KMS-11 (cell line): ENCODE measurements at regions not wholly inside any gene's neighbourhood (a gene's known extent, or its start where the extent isn't known, plus 50 kb on each side); places are given as distances from the start of the nearest gene placed in this dataset.

Experiments
- H2AFZ ChIP-seq: fragments of 200-600 bp; sonication (generic); 2 replicates; pipeline ENCODE4 v1.6.1; 2016; ENCODE audit warnings: antibody characterized with exemption, mixed run types, low read depth
- H3K27ac ChIP-seq: fragments of 200-600 bp; sonication (generic); 2 replicates; pipeline ENCODE4 v1.6.1; 2016; ENCODE audit warnings: mild to moderate bottlenecking, mixed run types
- H3K27me3 ChIP-seq: fragments of 200-600 bp; sonication (generic); 2 replicates; pipeline ENCODE4 v1.6.1; 2017; ENCODE audit warnings: mild to moderate bottlenecking, low read depth, mixed run types, moderate library complexity; ENCODE audit not compliant: insufficient read depth
- H3K36me3 ChIP-seq: fragments of 200-600 bp; sonication (generic); 2 replicates; pipeline ENCODE4 v1.6.1; 2017; ENCODE audit warnings: mild to moderate bottlenecking, mixed run types; ENCODE audit not compliant: insufficient read depth
- H3K4me1 ChIP-seq: fragments of 200-600 bp; sonication (generic); 2 replicates; pipeline ENCODE4 v1.6.1; 2016; ENCODE audit warnings: mild to moderate bottlenecking, low read depth, mixed run types; ENCODE audit not compliant: poor library complexity, severe bottlenecking
- H3K4me2 ChIP-seq: fragments of 200-600 bp; sonication (generic); 2 replicates; pipeline ENCODE4 v1.7.0; 2016; ENCODE audit warnings: mild to moderate bottlenecking, mixed run types
- H3K4me3 ChIP-seq: fragments of 200-600 bp; sonication (generic); IDR thresholded peaks from 2 replicates; pipeline ENCODE4 v1.6.1; 2017; ENCODE audit warnings: low read depth, low read length, mixed read lengths; ENCODE audit not compliant: insufficient read depth
- H3K79me2 ChIP-seq: fragments of 200-600 bp; sonication (generic); 2 replicates; pipeline ENCODE4 v1.6.1; 2016; ENCODE audit warnings: low read depth, mixed run types; ENCODE audit not compliant: insufficient read depth
- H3K9ac ChIP-seq: fragments of 200-600 bp; sonication (generic); 2 replicates; pipeline ENCODE4 v1.6.1; 2016; ENCODE audit warnings: mild to moderate bottlenecking, mixed run types
- H4K20me1 ChIP-seq: fragments of 200-600 bp; sonication (generic); 2 replicates; pipeline ENCODE4 v1.6.1; 2016; ENCODE audit warnings: mild to moderate bottlenecking, mixed run types; ENCODE audit not compliant: insufficient read depth
- CTCF ChIP-seq: fragments of 200-600 bp; sonication (generic); conservative IDR thresholded peaks from 2 replicates; pipeline ENCODE4 v1.6.1; 2017; ENCODE audit warnings: low read depth, mild to moderate bottlenecking, antibody characterized with exemption, low read length, moderate library complexity, mixed read lengths

GRCh38 chr9:69987457-69987856 is 56.2 kb upstream of the MAMDC2 start:
- Histone ChIP-seq H3K27me3 (no peaks in the 10 kb centered on the region), H3K36me3 (no peaks in the 10 kb centered on the region), H3K4me3 (no peak overlapping the region), H3K79me2 (no peaks in the 10 kb centered on the region), H3K9ac (no peak overlapping the region), H2AFZ (no peak overlapping the region), H4K20me1 (no peaks in the 10 kb centered on the region), H3K4me2 (no peak overlapping the region), H3K27ac (no peak overlapping the region), H3K4me1 (no peaks in the 10 kb centered on the region)
- no peak for TF ChIP-seq CTCF

- no peak overlapping the region for H3K9ac ChIP-seq
- no peak for TF ChIP-seq CTCF
Observed at GRCh38 chr9:69993110-69993509, 50.5 kb upstream of the MAMDC2 start.

More at GRCh38 chr9:69993110-69993509, 50.5 kb upstream of the MAMDC2 start:
- Histone ChIP-seq H2AFZ (no peak overlapping the region), H4K20me1 (no peaks in the 10 kb centered on the region), H3K79me2 (no peaks in the 10 kb centered on the region), H3K4me2 (no peak overlapping the region), H3K36me3 (no peaks in the 10 kb centered on the region), H3K27me3 (no peaks in the 10 kb centered on the region), H3K4me1 (no peaks in the 10 kb centered on the region), H3K4me3 (no peak overlapping the region), H3K27ac (no peak overlapping the region)
